ENCODE measurements at regions not wholly inside any gene's neighbourhood (a gene's known extent, or its start where the extent isn't known, plus 50 kb on each side); places are given as distances from the start of the nearest gene placed in this dataset.

DNA sequence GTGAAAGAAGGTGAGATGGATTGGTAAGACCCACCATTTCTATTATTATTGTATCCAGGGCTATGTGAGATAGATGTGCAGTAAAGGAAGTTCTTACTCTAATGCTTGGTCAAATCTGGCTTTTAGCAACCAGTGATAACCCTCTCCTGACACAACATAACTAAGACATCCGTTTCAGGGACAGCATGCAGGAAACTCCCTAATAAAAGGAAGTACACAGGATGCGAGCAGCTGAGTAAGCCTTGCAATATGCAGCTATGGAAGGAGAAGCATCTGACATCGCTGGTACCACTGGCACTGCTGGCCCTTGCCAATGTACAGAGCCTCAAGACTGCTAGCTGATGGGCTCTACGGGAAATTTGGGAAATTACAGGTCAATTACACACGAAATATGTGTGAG is 662.3 kb downstream of the NR2F2 start:
- no peak for DNase-seq
- Histone ChIP-seq H3K4me2 (ENCODE audit: insufficient read depth, low read length) (no peak overlapping the region), H3K4me3 (ENCODE audit: low read depth in 1 of 2, low read length in 2 of 2) (no peak overlapping the region), H3K27me3 (ENCODE audit: insufficient read depth, low read length, poor library complexity) (no peaks in the 10 kb centered on the region), H3K4me1 (ENCODE audit: insufficient read depth, low read length) (no peaks in the 10 kb centered on the region), H3K9ac (ENCODE audit: low read depth, low read length) (no peak overlapping the region), H3K9me3 (ENCODE audit: insufficient read depth, low read length, severe bottlenecking) (no peaks in the 10 kb centered on the region), H3K27ac (ENCODE audit: low read length) (no peak overlapping the region), H2AFZ (ENCODE audit: low read depth, low read length) (no peak overlapping the region), H3K36me3 (ENCODE audit: insufficient read depth, low read length) (no peaks in the 10 kb centered on the region), H3K79me2 (ENCODE audit: insufficient read depth, low read length) (no peaks in the 10 kb centered on the region), H4K20me1 (ENCODE audit: insufficient read depth, low read length) (no peaks in the 10 kb centered on the region)
- TF ChIP-seq CTCF (IDR thresholded peaks at IDR 0.05; ENCODE audit: borderline replicate concordance, extremely low read depth, low read length, poor library complexity, severe bottlenecking), result no peak
- TF ChIP-seq EZH2 (IDR thresholded peaks at IDR 0.05; ENCODE audit: borderline replicate concordance, low read depth, low read length, severe bottlenecking), result no peak
- ATAC-seq (ENCODE audit: insufficient read depth, low read depth), result no peak

DNA sequence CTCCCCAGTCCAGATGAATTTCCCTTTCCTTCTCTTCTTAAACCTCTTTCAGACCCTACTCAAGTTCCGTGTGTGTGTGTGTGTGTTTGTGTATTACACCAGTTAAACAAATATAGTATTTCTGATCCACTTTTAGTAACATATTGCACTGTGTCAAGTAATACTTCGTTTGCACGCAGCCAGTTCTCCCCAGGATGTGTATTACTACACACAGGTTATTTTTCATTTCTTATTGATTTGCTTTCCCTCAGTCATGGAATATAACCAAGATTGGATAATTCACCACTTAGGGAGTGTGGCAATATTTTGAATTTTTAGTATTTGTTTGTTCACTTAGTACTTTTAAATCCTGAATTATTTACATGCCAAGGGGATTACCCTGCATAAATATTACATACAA is 667.0 kb downstream of the NR2F2 start:
- DNase-seq, result no peak
- H3K27me3 ChIP-seq (ENCODE audit: insufficient read depth, low read length, poor library complexity), result no peaks in the 10 kb centered on the region
- no peaks in the 10 kb centered on the region for H3K36me3 ChIP-seq (ENCODE audit: insufficient read depth, low read length)
- no peaks in the 10 kb centered on the region for H3K79me2 ChIP-seq (ENCODE audit: insufficient read depth, low read length)
- H3K4me3 ChIP-seq (ENCODE audit: low read depth in 1 of 2, low read length in 2 of 2), result no peak overlapping the region
- H3K9ac ChIP-seq (ENCODE audit: low read depth, low read length), result no peak overlapping the region
- H2AFZ ChIP-seq (ENCODE audit: low read depth, low read length), result no peak overlapping the region
- no peak overlapping the region for H3K27ac ChIP-seq (ENCODE audit: low read length)
- H4K20me1 ChIP-seq (ENCODE audit: insufficient read depth, low read length), result no peaks in the 10 kb centered on the region
- no peak overlapping the region for H3K4me2 ChIP-seq (ENCODE audit: insufficient read depth, low read length)
- no peaks in the 10 kb centered on the region for H3K9me3 ChIP-seq (ENCODE audit: insufficient read depth, low read length, severe bottlenecking)
- TF ChIP-seq CTCF (IDR thresholded peaks at IDR 0.05; ENCODE audit: borderline replicate concordance, extremely low read depth, low read length, poor library complexity, severe bottlenecking) (no peak), EZH2 (IDR thresholded peaks at IDR 0.05; ENCODE audit: borderline replicate concordance, low read depth, low read length, severe bottlenecking) (no peak)
- ATAC-seq (ENCODE audit: insufficient read depth, low read depth), result no peak
- H3K4me1 ChIP-seq (ENCODE audit: insufficient read depth, low read length), result no peaks in the 10 kb centered on the region

DNA sequence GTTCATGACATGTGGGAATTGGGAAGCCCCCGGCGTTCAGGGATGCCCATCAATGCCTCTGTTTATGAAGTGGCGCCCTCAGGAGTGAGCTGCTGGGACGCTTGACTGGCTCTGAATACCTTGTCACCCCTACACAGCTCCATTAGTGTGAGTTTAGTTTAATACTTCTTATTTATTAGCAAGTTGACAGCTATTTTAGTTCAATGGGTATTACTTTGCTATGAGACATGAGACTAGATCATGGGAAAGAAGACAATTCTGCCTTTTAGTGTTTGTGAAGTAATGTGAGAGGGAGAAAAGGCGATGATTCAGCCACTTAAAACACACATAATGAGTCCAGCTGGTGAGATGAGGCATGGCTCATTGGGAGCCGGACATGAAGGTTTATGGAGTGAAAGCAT is 678.5 kb downstream of the NR2F2 start:
- no peaks in the 10 kb centered on the region for H3K79me2 ChIP-seq (ENCODE audit: insufficient read depth, low read length)
- DNase-seq (no peak), ATAC-seq (ENCODE audit: insufficient read depth, low read depth) (no peak)
- no peaks in the 10 kb centered on the region for H4K20me1 ChIP-seq (ENCODE audit: insufficient read depth, low read length)
- H3K27ac ChIP-seq (ENCODE audit: low read length), result no peak overlapping the region
- no peak overlapping the region for H3K4me2 ChIP-seq (ENCODE audit: insufficient read depth, low read length)
- TF ChIP-seq CTCF (IDR thresholded peaks at IDR 0.05; ENCODE audit: borderline replicate concordance, extremely low read depth, low read length, poor library complexity, severe bottlenecking) (no peak), EZH2 (IDR thresholded peaks at IDR 0.05; ENCODE audit: borderline replicate concordance, low read depth, low read length, severe bottlenecking) (no peak)
- H3K9me3 ChIP-seq (ENCODE audit: insufficient read depth, low read length, severe bottlenecking), result no peaks in the 10 kb centered on the region
- H3K4me1 ChIP-seq (ENCODE audit: insufficient read depth, low read length), result no peaks in the 10 kb centered on the region
- no peak overlapping the region for H2AFZ ChIP-seq (ENCODE audit: low read depth, low read length)
- no peak overlapping the region for H3K4me3 ChIP-seq (ENCODE audit: low read depth in 1 of 2, low read length in 2 of 2)
- H3K27me3 ChIP-seq (ENCODE audit: insufficient read depth, low read length, poor library complexity), result no peaks in the 10 kb centered on the region
- H3K36me3 ChIP-seq (ENCODE audit: insufficient read depth, low read length), result no peaks in the 10 kb centered on the region
- no peak overlapping the region for H3K9ac ChIP-seq (ENCODE audit: low read depth, low read length)

GRCh38 chr15:97012986-97013385 is 682.5 kb downstream of the NR2F2 start:
- ATAC-seq (ENCODE audit: insufficient read depth, low read depth) (no peak), DNase-seq (no peak)
- Histone ChIP-seq H2AFZ (ENCODE audit: low read depth, low read length) (no peak overlapping the region), H3K4me1 (ENCODE audit: insufficient read depth, low read length) (no peaks in the 10 kb centered on the region), H3K27me3 (ENCODE audit: insufficient read depth, low read length, poor library complexity) (no peaks in the 10 kb centered on the region), H3K79me2 (ENCODE audit: insufficient read depth, low read length) (no peaks in the 10 kb centered on the region), H3K36me3 (ENCODE audit: insufficient read depth, low read length) (no peaks in the 10 kb centered on the region), H3K27ac (ENCODE audit: low read length) (no peak overlapping the region), H3K9me3 (ENCODE audit: insufficient read depth, low read length, severe bottlenecking) (no peaks in the 10 kb centered on the region), H3K4me3 (ENCODE audit: low read depth in 1 of 2, low read length in 2 of 2) (no peak overlapping the region), H3K4me2 (ENCODE audit: insufficient read depth, low read length) (no peak overlapping the region), H4K20me1 (ENCODE audit: insufficient read depth, low read length) (no peaks in the 10 kb centered on the region), H3K9ac (ENCODE audit: low read depth, low read length) (no peak overlapping the region)
- TF ChIP-seq EZH2 (IDR thresholded peaks at IDR 0.05; ENCODE audit: borderline replicate concordance, low read depth, low read length, severe bottlenecking) (no peak), CTCF (IDR thresholded peaks at IDR 0.05; ENCODE audit: borderline replicate concordance, extremely low read depth, low read length, poor library complexity, severe bottlenecking) (no peak)
